ENCODE measurements at regions not wholly inside any gene's neighbourhood (a gene's known extent, or its start where the extent isn't known, plus 50 kb on each side); places are given as distances from the start of the nearest gene placed in this dataset.

- FAIRE-seq (no peak), DNase-seq (ENCODE audit: low read depth, low spot score) (no peak)
- no peak overlapping the region for H3K4me3 ChIP-seq (ENCODE audit: control insufficient read depth in 2 of 3, extremely low read depth in 1 of 3, insufficient read depth in 2 of 3, low read depth in 1 of 3, low read length in 3 of 3)
- no peaks in the 10 kb centered on the region for H3K36me3 ChIP-seq (ENCODE audit: control insufficient read depth in 2 of 2, extremely low read depth in 1 of 2, insufficient read depth in 2 of 2, low read length in 2 of 2)
- TF ChIP-seq CTCF (optimal IDR thresholded peaks at IDR 0.05 in 1 of 3, IDR thresholded peaks at IDR 0.05 in 1 of 3, conservative IDR thresholded peaks at IDR 0.05 in 1 of 3; ENCODE audit: extremely low read depth in 1 of 3, insufficient read depth in 2 of 3, low read length in 3 of 3) (no peak), EZH2 (IDR thresholded peaks at IDR 0.05; ENCODE audit: low read length) (no peak)
- H3K4me2 ChIP-seq (ENCODE audit: control insufficient read depth, extremely low read depth, insufficient read depth, low read depth, low read length), result no peak overlapping the region
- H3K27ac ChIP-seq (ENCODE audit: control insufficient read depth, insufficient read depth, low read length), result no peak overlapping the region
- no peak overlapping the region for H3K9ac ChIP-seq (ENCODE audit: control insufficient read depth, extremely low read depth, insufficient read depth, low read length)
- no peaks in the 10 kb centered on the region for H4K20me1 ChIP-seq (ENCODE audit: control insufficient read depth, extremely low read depth, insufficient read depth, low read length)
- H2AFZ ChIP-seq (ENCODE audit: control insufficient read depth, low read length), result no peak overlapping the region
- no peaks in the 10 kb centered on the region for H3K9me3 ChIP-seq (ENCODE audit: control insufficient read depth, low read depth, low read length)
- H3K9me1 ChIP-seq (ENCODE audit: control insufficient read depth, extremely low read depth, insufficient read depth, low read length), result no peaks in the 10 kb centered on the region
- no peaks in the 10 kb centered on the region for H3K4me1 ChIP-seq (ENCODE audit: control insufficient read depth, extremely low read depth, insufficient read depth, low read length)
- H3K79me2 ChIP-seq (ENCODE audit: control insufficient read depth, insufficient read depth, low read length), result no peaks in the 10 kb centered on the region
- dilution Hi-C loops (cut with MboI; ENCODE audit: extremely low pct_ligation_motif_present, low sequenced_read_pairs), result no loop called here
- peaks cover 14% of the 10 kb centered on the region for H3K27me3 ChIP-seq (ENCODE audit: control insufficient read depth, extremely low read depth, insufficient read depth, low read length)
These were observed 74.9 kb upstream of the SPATA13 start for GRCh38 chr13:24085662-24086061.

GRCh38 chr13:24086642-24087041 is 73.9 kb upstream of the SPATA13 start:
- Histone ChIP-seq H3K27me3 (ENCODE audit: control insufficient read depth, extremely low read depth, insufficient read depth, low read length) (peaks cover 14% of the 10 kb centered on the region), H3K79me2 (ENCODE audit: control insufficient read depth, insufficient read depth, low read length) (no peaks in the 10 kb centered on the region), H3K9me1 (ENCODE audit: control insufficient read depth, extremely low read depth, insufficient read depth, low read length) (no peaks in the 10 kb centered on the region), H2AFZ (ENCODE audit: control insufficient read depth, low read length) (no peak overlapping the region), H3K4me1 (ENCODE audit: control insufficient read depth, extremely low read depth, insufficient read depth, low read length) (no peaks in the 10 kb centered on the region), H3K36me3 (ENCODE audit: control insufficient read depth in 2 of 2, extremely low read depth in 1 of 2, insufficient read depth in 2 of 2, low read length in 2 of 2) (no peaks in the 10 kb centered on the region), H3K4me3 (ENCODE audit: control insufficient read depth in 2 of 3, extremely low read depth in 1 of 3, insufficient read depth in 2 of 3, low read depth in 1 of 3, low read length in 3 of 3) (no peak overlapping the region), H3K9me3 (ENCODE audit: control insufficient read depth, low read depth, low read length) (no peaks in the 10 kb centered on the region), H3K9ac (ENCODE audit: control insufficient read depth, extremely low read depth, insufficient read depth, low read length) (no peak overlapping the region), H3K27ac (ENCODE audit: control insufficient read depth, insufficient read depth, low read length) (no peak overlapping the region), H4K20me1 (ENCODE audit: control insufficient read depth, extremely low read depth, insufficient read depth, low read length) (no peaks in the 10 kb centered on the region), H3K4me2 (ENCODE audit: control insufficient read depth, extremely low read depth, insufficient read depth, low read depth, low read length) (no peak overlapping the region)
- dilution Hi-C loops (cut with MboI; ENCODE audit: extremely low pct_ligation_motif_present, low sequenced_read_pairs), result no loop called here
- TF ChIP-seq CTCF (optimal IDR thresholded peaks at IDR 0.05 in 1 of 3, IDR thresholded peaks at IDR 0.05 in 1 of 3, conservative IDR thresholded peaks at IDR 0.05 in 1 of 3; ENCODE audit: extremely low read depth in 1 of 3, insufficient read depth in 2 of 3, low read length in 3 of 3), result no peak
- FAIRE-seq, result no peak
- DNase-seq (ENCODE audit: low read depth, low spot score), result no peak
